ENCODE measurements at regions not wholly inside any gene's neighbourhood (a gene's known extent, or its start where the extent isn't known, plus 50 kb on each side); places are given as distances from the start of the nearest gene placed in this dataset.
"Not testable (repeated sequence)": the region's sequence is repeated elsewhere in the genome, so short reads cannot be mapped to it uniquely, and the experiment has no call there.

DNA sequence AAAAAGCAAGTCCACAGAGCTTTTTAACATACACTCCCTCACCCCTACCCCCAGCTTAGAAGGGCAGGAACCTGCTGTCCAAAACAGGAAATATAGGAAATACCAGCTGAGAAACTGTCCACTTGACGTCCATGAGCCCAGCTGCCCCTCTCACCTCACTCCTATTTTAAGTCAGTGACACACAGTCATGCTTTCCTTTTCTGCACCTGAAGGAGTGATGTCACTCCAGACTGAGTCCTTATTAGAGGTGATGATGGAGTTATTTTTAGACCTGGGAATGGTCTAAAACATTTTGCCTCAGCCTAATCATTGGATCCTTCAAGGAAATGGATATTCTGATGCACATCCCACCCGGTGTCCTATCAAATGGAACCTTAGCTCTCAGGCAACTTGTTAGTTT is 217.8 kb downstream of the BCL2L11 start:
- not testable (repeated sequence) for H3K36me3 ChIP-seq (ENCODE audit: control insufficient read depth in 2 of 2, insufficient read depth in 2 of 2, low read length in 2 of 2); H3K27ac ChIP-seq (ENCODE audit: low read depth in 2 of 2, low read length in 2 of 2); H3K27me3 ChIP-seq (ENCODE audit: control insufficient read depth in 2 of 2, insufficient read depth in 2 of 2, low read length in 2 of 2)

DNA sequence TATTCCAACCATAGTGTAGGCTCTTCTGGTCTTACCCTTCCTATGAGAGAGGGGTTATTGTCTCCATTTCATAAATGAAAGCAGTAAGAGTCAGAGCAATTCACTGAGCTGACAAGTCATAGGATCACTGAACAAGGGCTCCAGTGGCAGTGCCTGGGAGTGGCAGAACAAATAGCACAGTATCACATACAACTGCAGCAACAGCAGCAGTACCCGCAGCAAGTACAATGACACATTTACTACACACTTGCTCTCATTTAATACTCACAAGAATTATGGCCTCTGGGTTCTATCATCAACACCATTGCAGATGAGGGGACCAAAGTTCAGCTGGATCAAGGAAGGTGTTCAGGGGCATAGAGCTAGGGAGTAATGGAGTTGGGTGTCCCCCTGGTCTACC is 218.8 kb downstream of the BCL2L11 start:
- H3K27ac ChIP-seq (ENCODE audit: low read depth in 2 of 2, low read length in 2 of 2); H3K27me3 ChIP-seq (ENCODE audit: control insufficient read depth in 2 of 2, insufficient read depth in 2 of 2, low read length in 2 of 2); H3K4me1 ChIP-seq (ENCODE audit: control insufficient read depth in 2 of 2, insufficient read depth in 2 of 2, low read length in 2 of 2); H3K9me3 ChIP-seq (ENCODE audit: control insufficient read depth in 2 of 2, low read length in 2 of 2); H3K36me3 ChIP-seq (ENCODE audit: control insufficient read depth in 2 of 2, insufficient read depth in 2 of 2, low read length in 2 of 2); H3K4me3 ChIP-seq (ENCODE audit: low read length in 2 of 2); H3K9ac ChIP-seq (ENCODE audit: low read depth in 1 of 2, low read length in 2 of 2): not testable (repeated sequence)

More for the DNA sequence above, 217.8 kb downstream of the BCL2L11 start:
- not testable (repeated sequence) for H3K4me1 ChIP-seq (ENCODE audit: control insufficient read depth in 2 of 2, insufficient read depth in 2 of 2, low read length in 2 of 2); H3K9me3 ChIP-seq (ENCODE audit: control insufficient read depth in 2 of 2, low read length in 2 of 2); H3K9ac ChIP-seq (ENCODE audit: low read depth in 1 of 2, low read length in 2 of 2); H3K4me3 ChIP-seq (ENCODE audit: low read length in 2 of 2)

DNA sequence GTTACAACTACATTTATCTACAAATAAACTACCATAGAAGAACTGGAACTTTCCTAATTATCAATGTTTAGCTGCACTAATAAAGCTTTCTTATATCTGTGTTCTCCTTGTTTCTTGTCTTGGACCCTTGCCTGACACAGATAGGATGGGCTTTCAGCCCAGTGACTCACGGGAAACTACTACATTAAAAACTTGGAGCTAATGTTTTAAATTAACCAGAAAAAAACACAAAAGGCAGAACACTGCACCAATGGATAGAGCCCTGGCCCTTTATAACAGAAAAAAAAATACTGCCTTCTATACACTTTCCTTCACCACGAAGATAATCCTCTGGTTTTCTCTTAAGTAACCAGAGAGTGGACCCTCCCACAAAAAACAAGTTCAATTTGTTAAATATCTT is 223.9 kb downstream of the BCL2L11 start:
- H3K36me3 ChIP-seq (ENCODE audit: control insufficient read depth in 2 of 2, insufficient read depth in 2 of 2, low read length in 2 of 2); H3K4me3 ChIP-seq (ENCODE audit: low read length in 2 of 2); H3K9ac ChIP-seq (ENCODE audit: low read depth in 1 of 2, low read length in 2 of 2); H3K27ac ChIP-seq (ENCODE audit: low read depth in 2 of 2, low read length in 2 of 2); H3K4me1 ChIP-seq (ENCODE audit: control insufficient read depth in 2 of 2, insufficient read depth in 2 of 2, low read length in 2 of 2); H3K27me3 ChIP-seq (ENCODE audit: control insufficient read depth in 2 of 2, insufficient read depth in 2 of 2, low read length in 2 of 2); H3K9me3 ChIP-seq (ENCODE audit: control insufficient read depth in 2 of 2, low read length in 2 of 2): not testable (repeated sequence)

DNA sequence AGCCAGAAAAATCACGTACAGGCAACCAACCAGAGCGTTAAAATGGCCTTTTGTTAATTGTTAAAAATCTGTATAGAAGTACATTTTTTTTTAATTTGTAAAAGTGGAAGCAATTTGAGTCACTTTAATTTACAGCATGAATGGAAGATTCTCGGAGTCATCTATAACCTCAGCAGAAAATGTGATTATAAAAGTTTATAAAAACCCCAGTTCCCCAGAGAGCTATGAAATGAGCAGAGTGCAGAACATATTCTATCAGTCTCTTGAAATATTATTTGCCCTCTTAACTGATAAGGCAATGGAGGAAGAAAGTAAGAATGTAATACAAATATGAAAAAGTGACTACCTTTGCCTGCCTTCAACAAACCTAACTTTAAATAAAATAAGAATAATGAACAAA is 224.7 kb downstream of the BCL2L11 start:
- H3K27me3 ChIP-seq (ENCODE audit: control insufficient read depth in 2 of 2, insufficient read depth in 2 of 2, low read length in 2 of 2) = not testable (repeated sequence)

DNA sequence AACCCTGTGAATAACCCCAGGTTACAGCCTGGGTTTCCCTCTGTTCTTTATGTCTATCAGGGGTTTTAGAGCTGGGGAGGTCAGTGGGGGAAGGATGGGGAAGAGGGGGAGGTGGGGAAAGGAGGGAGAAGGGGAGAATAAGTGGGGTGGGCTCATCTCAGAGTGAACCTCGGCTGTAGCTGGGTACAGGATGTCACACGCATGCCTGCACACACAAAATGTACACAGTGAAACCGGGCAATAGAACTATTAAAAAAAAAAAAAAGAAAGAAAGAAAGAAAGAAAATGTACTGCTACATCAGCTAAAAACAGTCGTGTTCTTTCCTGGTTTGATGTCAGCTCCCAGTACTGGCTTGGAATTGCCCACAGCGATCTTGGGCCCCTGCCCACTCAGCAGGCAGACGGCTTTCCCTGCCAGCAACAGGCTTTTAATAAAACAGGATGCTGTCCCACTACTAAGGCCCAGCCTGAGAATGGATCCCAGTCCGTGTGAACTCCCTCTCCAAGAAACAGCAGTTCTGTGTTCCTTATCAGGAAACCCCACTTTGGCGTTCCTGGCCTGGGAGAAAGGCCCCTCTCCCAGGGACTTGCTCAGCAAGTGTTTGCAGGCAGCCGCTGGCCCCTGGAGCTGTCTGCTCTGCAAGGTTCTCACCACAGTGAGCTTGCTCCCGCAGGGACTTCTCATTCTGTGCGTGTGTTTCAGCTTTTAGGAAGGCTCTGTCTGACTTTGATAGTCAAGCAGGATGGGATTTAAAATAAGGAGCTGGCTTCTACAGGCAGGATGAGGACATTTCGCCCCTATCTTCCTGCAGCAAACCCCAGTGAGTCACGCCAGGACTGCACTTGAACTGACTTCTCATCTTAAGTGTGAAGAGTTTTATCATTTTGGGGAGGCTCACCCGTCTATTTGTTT is 225.6 kb downstream of the BCL2L11 start:
- H3K9me3 ChIP-seq (ENCODE audit: control insufficient read depth in 2 of 2, low read length in 2 of 2); H3K36me3 ChIP-seq (ENCODE audit: control insufficient read depth in 2 of 2, insufficient read depth in 2 of 2, low read length in 2 of 2); H3K27ac ChIP-seq (ENCODE audit: low read depth in 2 of 2, low read length in 2 of 2); H3K9ac ChIP-seq (ENCODE audit: low read depth in 1 of 2, low read length in 2 of 2); H3K27me3 ChIP-seq (ENCODE audit: control insufficient read depth in 2 of 2, insufficient read depth in 2 of 2, low read length in 2 of 2); H3K4me3 ChIP-seq (ENCODE audit: low read length in 2 of 2); H3K4me1 ChIP-seq (ENCODE audit: control insufficient read depth in 2 of 2, insufficient read depth in 2 of 2, low read length in 2 of 2): not testable (repeated sequence)

More for the DNA sequence above, 224.7 kb downstream of the BCL2L11 start:
- not testable (repeated sequence) for H3K4me1 ChIP-seq (ENCODE audit: control insufficient read depth in 2 of 2, insufficient read depth in 2 of 2, low read length in 2 of 2); H3K4me3 ChIP-seq (ENCODE audit: low read length in 2 of 2); H3K27ac ChIP-seq (ENCODE audit: low read depth in 2 of 2, low read length in 2 of 2); H3K9me3 ChIP-seq (ENCODE audit: control insufficient read depth in 2 of 2, low read length in 2 of 2); H3K9ac ChIP-seq (ENCODE audit: low read depth in 1 of 2, low read length in 2 of 2); H3K36me3 ChIP-seq (ENCODE audit: control insufficient read depth in 2 of 2, insufficient read depth in 2 of 2, low read length in 2 of 2)

DNA sequence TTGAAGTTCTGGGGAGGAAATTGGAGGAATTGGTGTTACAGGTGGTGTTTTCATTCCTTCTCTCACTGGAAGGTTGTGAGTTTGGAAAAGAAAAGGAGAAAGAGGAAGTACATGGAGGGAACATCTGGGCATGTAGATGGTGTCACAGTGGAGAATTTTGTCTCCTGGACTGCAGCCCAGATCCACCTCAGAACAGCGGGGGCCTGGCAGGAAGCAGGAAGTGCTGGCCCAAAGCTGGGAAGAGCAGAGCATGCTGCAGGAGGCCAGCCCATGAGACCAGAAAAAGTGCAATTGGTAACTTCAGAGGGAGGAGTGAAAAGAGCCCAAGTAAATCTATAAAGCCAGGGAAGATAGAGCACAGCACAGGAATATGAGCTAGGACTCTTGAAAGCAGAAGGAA is 227.0 kb downstream of the BCL2L11 start:
- H3K36me3 ChIP-seq (ENCODE audit: control insufficient read depth in 2 of 2, insufficient read depth in 2 of 2, low read length in 2 of 2); H3K4me1 ChIP-seq (ENCODE audit: control insufficient read depth in 2 of 2, insufficient read depth in 2 of 2, low read length in 2 of 2); H3K27me3 ChIP-seq (ENCODE audit: control insufficient read depth in 2 of 2, insufficient read depth in 2 of 2, low read length in 2 of 2); H3K4me3 ChIP-seq (ENCODE audit: low read length in 2 of 2); H3K9ac ChIP-seq (ENCODE audit: low read depth in 1 of 2, low read length in 2 of 2); H3K9me3 ChIP-seq (ENCODE audit: control insufficient read depth in 2 of 2, low read length in 2 of 2); H3K27ac ChIP-seq (ENCODE audit: low read depth in 2 of 2, low read length in 2 of 2): not testable (repeated sequence)

DNA sequence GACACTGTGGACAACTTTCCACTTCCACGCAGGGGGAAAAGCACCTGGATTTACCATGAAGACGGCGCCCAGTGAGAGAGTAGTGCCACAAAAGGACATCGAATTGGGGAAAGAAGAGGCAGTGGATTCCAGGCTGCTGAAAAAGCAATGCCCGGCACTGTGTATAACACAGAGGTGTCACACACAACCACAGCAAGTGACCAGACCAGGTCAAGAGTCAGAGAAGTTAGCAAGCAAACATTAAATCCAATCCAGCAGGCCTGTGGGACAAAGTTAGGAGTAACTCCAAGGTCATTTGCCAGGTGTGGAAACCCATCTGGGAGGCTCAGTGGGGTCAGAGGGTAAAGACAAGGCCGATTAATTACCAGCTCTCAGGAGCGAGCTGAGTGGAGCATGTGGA is 227.6 kb downstream of the BCL2L11 start:
- not testable (repeated sequence) for H3K27ac ChIP-seq (ENCODE audit: low read depth in 2 of 2, low read length in 2 of 2); H3K27me3 ChIP-seq (ENCODE audit: control insufficient read depth in 2 of 2, insufficient read depth in 2 of 2, low read length in 2 of 2); H3K4me3 ChIP-seq (ENCODE audit: low read length in 2 of 2); H3K4me1 ChIP-seq (ENCODE audit: control insufficient read depth in 2 of 2, insufficient read depth in 2 of 2, low read length in 2 of 2); H3K36me3 ChIP-seq (ENCODE audit: control insufficient read depth in 2 of 2, insufficient read depth in 2 of 2, low read length in 2 of 2); H3K9me3 ChIP-seq (ENCODE audit: control insufficient read depth in 2 of 2, low read length in 2 of 2); H3K9ac ChIP-seq (ENCODE audit: low read depth in 1 of 2, low read length in 2 of 2)

DNA sequence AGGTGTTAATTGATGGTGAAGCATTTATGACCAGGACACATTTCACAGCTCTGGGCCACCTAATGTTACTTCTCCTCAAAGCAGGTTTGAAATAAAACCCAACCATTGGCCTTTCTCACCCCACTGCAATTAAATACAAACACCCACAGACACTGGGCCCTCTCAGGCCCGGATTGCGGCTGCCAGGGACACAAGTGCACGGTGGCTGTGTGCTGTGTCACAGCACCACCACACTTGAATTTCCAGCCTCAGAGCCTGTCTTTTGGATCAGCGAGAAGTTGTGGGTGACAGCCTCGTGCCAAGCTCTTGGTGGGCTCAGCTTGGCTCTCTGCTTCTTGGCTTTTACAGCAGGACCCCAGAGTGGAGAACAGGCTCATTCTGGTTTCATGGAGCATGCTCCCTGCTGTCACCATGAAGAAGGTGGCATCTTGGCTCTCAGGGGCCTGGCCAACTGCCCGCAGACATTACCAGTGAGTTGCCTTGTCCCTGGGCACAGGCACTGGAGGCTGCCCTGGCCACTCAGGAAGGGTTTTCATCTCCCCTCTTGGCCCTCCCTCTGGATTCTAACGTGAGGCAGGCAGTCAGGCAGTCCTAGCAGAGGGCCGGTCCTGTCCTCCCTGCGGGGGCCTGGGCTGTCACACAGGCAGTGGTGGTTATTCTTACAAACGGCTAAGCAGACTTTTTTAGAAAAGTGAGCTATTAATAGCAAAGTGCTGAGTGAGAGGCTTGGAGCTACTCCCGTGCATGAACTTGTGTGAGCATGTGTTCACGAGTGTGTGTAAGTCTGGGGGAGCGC is 234.5 kb downstream of the BCL2L11 start:
- H3K27me3 ChIP-seq (ENCODE audit: control insufficient read depth in 2 of 2, insufficient read depth in 2 of 2, low read length in 2 of 2) = not testable (repeated sequence)

DNA sequence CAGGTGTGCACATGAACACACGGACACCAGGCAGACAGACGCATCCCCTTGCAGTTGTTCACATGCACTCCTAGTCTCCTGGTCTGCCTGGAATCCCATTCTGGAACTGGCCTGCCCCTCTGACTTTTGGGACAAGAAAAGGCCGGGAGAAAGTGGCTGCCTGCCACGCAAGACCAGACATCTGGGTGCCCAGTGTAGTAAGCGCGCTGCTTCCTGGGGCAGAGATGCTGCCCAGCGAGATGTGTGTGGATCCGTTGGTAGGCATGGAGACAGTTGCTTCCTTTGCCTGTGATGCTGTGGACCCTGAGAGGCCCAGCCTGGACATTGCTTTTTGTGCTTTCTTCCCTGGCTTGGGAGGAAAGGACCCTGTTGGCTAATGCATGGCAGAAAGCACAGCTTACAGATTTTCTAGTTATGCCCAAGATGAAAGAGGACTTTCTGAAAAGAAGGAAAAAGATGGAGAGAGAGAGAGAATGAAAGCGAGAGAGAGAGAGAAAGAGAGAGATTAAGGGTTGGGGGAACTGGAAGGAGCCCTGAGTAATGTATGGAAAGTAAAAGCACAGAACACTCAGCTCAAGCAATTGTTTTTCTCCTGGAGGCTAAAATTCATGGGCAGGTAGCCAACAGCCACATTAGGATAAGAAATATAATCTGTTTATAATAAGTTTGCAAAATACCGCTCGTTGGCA is 235.3 kb downstream of the BCL2L11 start:
- not testable (repeated sequence) for H3K9me3 ChIP-seq (ENCODE audit: control insufficient read depth in 2 of 2, low read length in 2 of 2); H3K9ac ChIP-seq (ENCODE audit: low read depth in 1 of 2, low read length in 2 of 2); H3K27ac ChIP-seq (ENCODE audit: low read depth in 2 of 2, low read length in 2 of 2); H3K27me3 ChIP-seq (ENCODE audit: control insufficient read depth in 2 of 2, insufficient read depth in 2 of 2, low read length in 2 of 2); H3K4me3 ChIP-seq (ENCODE audit: low read length in 2 of 2); H3K36me3 ChIP-seq (ENCODE audit: control insufficient read depth in 2 of 2, insufficient read depth in 2 of 2, low read length in 2 of 2); H3K4me1 ChIP-seq (ENCODE audit: control insufficient read depth in 2 of 2, insufficient read depth in 2 of 2, low read length in 2 of 2)

More for the DNA sequence above, 234.5 kb downstream of the BCL2L11 start:
- not testable (repeated sequence) for H3K4me3 ChIP-seq (ENCODE audit: low read length in 2 of 2); H3K36me3 ChIP-seq (ENCODE audit: control insufficient read depth in 2 of 2, insufficient read depth in 2 of 2, low read length in 2 of 2); H3K4me1 ChIP-seq (ENCODE audit: control insufficient read depth in 2 of 2, insufficient read depth in 2 of 2, low read length in 2 of 2); H3K9me3 ChIP-seq (ENCODE audit: control insufficient read depth in 2 of 2, low read length in 2 of 2); H3K27ac ChIP-seq (ENCODE audit: low read depth in 2 of 2, low read length in 2 of 2); H3K9ac ChIP-seq (ENCODE audit: low read depth in 1 of 2, low read length in 2 of 2)

DNA sequence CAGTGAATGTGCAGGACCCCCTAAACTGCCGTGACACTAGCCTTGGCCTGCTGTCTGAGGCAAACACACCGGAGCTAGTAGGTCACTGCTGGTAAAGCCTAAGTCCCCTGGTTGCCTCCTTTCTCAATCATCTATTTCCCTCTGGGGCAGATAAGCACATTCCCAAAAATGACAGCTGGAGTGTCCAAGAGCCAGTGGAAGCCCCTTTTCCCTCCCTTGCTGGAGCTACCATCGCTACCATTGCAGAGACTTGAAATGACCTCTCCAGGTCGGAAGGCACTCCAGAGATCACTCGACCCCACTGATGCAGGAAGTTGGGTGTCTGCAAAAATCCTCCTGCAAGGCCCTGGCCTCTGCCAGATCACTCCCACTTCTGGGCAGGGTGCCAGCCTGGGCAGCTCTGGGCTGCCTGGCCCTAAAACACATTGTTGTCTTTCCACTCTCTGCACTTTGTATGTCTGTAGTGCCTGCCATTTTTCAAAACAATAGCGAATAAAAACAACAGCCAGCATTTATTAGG is 235.9 kb downstream of the BCL2L11 start:
- H3K9me3 ChIP-seq (ENCODE audit: control insufficient read depth in 2 of 2, low read length in 2 of 2); H3K9ac ChIP-seq (ENCODE audit: low read depth in 1 of 2, low read length in 2 of 2); H3K27ac ChIP-seq (ENCODE audit: low read depth in 2 of 2, low read length in 2 of 2); H3K36me3 ChIP-seq (ENCODE audit: control insufficient read depth in 2 of 2, insufficient read depth in 2 of 2, low read length in 2 of 2); H3K4me3 ChIP-seq (ENCODE audit: low read length in 2 of 2); H3K27me3 ChIP-seq (ENCODE audit: control insufficient read depth in 2 of 2, insufficient read depth in 2 of 2, low read length in 2 of 2); H3K4me1 ChIP-seq (ENCODE audit: control insufficient read depth in 2 of 2, insufficient read depth in 2 of 2, low read length in 2 of 2): not testable (repeated sequence)

Measured in mucosa of rectum (tissue), 2 donors.